HepG2 (cell line): ENCODE measurements at regions not wholly inside any gene's neighbourhood (a gene's known extent, or its start where the extent isn't known, plus 50 kb on each side); places are given as distances from the start of the nearest gene placed in this dataset.

Experiments
- CTCF ChIP-seq: sonication (generic); formaldehyde crosslinking; IDR thresholded peaks from 2 replicates; pipeline ENCODE4 v1.5.0; 2020; ENCODE audit warnings: mild to moderate bottlenecking, missing genetic modification reagents, moderate library complexity
- FOXO4 ChIP-seq: sonication (generic); formaldehyde crosslinking; conservative IDR thresholded peaks from 2 replicates; pipeline ENCODE4 v1.8.1; 2023; ENCODE audit warnings: missing genetic modification reagents
- TFE3 ChIP-seq: IDR thresholded peaks from 2 replicates; pipeline ENCODE4 v1.6.1; 2016
- ZBTB39 ChIP-seq: sonication (generic); formaldehyde crosslinking; IDR thresholded peaks from 2 replicates; pipeline ENCODE4 v1.5.0; 2020; ENCODE audit warnings: missing genetic modification reagents
- ZNF709 ChIP-seq: sonication (generic); formaldehyde crosslinking; IDR thresholded peaks from 2 replicates; pipeline ENCODE4 v1.5.0; 2020; ENCODE audit warnings: mild to moderate bottlenecking, missing genetic modification reagents

- TF ChIP-seq ZBTB39: no peak
- no peak for TF ChIP-seq TFE3 (CRISPR knock-in tag)
- TF ChIP-seq FOXO4: no peak
- TF ChIP-seq CTCF: no peak
- TF ChIP-seq ZNF709 (CRISPR knock-in tag): no peak
Measured at GRCh38 chr18:46416706-46417638, 240.0 kb downstream of the LOXHD1 start.
